HL-60 (cell line): ENCODE measurements at regions not wholly inside any gene's neighbourhood (a gene's known extent, or its start where the extent isn't known, plus 50 kb on each side); places are given as distances from the start of the nearest gene placed in this dataset.

ENCODE experiments used
- CTCF ChIP-seq: IDR thresholded peaks from one replicate; pipeline ENCODE4 v1.5.1; 2011; ENCODE audit warnings: low read length, control low read depth, inconsistent platforms; ENCODE audit not compliant: insufficient read depth
- GABPA ChIP-seq: IDR thresholded peaks from 2 replicates; pipeline ENCODE4 v1.6.1; 2012; ENCODE audit warnings: low read depth
- POLR2AphosphoS5 ChIP-seq: IDR thresholded peaks from 2 replicates; pipeline ENCODE4 v1.6.1; 2012; ENCODE audit warnings: low read depth
- REST ChIP-seq: IDR thresholded peaks from 2 replicates; pipeline ENCODE4 v1.6.1; 2012; ENCODE audit warnings: low read depth; ENCODE audit not compliant: insufficient replicate concordance

- TF ChIP-seq CTCF (no peak), REST (no peak), POLR2AphosphoS5 (no peak), GABPA (no peak)
These were observed 83.5 kb upstream of the FHIT start for GRCh38 chr3:61334783-61335182.
